ENCODE measurements at regions not wholly inside any gene's neighbourhood (a gene's known extent, or its start where the extent isn't known, plus 50 kb on each side); places are given as distances from the start of the nearest gene placed in this dataset.

DNA sequence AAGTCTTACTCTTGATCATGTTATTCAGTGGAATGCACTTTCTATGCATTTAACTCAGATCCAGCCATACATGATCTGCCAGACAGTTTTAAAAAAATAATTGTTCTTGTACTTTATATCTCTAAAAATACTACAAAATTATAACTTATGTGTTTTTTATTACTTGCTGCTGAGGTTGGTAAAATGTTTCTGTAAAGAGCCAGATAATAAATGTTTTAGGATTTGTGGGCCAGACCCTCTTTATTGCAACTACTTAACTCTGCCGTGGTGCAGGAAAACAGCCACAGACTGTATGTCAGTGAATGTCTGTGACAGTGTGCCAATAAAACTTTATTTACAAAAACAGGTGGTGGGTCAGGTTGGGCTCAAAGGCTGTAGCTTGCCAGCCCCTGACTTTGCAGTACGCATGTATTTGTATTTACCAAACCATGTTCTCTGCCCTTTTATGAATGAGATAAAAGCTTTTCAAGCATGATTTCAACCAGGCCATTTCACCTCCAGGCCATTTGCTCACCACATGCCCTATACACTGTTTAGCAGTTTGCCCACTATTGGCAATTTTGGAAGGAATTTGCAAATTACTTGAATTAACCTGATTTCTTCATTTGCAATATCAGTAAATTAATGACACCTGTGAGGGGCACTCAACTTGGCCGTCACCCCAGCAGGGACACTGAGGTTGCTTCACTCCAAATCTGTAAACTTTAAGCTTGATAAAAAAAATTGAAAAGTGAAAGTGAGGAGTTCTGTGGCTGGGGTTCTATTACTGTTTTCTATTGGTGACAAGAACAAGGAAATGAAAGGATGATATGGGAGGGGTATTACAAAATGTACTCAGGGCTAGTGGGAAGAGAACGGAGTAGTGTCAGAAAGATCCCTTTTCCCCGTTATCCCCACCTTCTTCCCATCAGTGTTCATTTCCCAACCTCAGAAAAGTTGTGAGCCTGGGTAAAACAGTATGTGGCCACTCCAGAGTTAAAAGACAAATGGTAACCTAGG is 133.4 kb downstream of the CEBPB start:
- no peak overlapping the region for H3K27ac ChIP-seq (ENCODE audit: extremely low read depth, low read depth, low read length)
- H3K79me2 ChIP-seq (ENCODE audit: control insufficient read depth, insufficient read depth, low read length), result no peaks in the 10 kb centered on the region
- no peak for FAIRE-seq
- intact Hi-C loops (cut with micrococcal nuclease) (no loop called here), in situ Hi-C loops (cut with MboI) (no loop called here)
- H3K9me3 ChIP-seq (replicated peaks; ENCODE audit: control insufficient read depth, insufficient read depth, low read depth, low read length), result peaks cover 8% of the 10 kb centered on the region
- H2AFZ ChIP-seq (ENCODE audit: low read depth, low read length), result no peak overlapping the region
- ChIA-PET POLR2A (no interaction called here), CTCF (ENCODE audit: low intra/inter-chr PET ratio) (no interaction called here)
- H3K4me1 ChIP-seq (replicated peaks in 1 of 2; ENCODE audit: control insufficient read depth in 2 of 2, insufficient read depth in 2 of 2, low read length in 2 of 2), result peaks cover 19 to 20% of the 10 kb centered on the region in 2 experiments
- BruUV-seq (replicated peaks), result no TSS peak
- H3K4me3 ChIP-seq, result no peak overlapping the region
- H3K36me3 ChIP-seq (ENCODE audit: control insufficient read depth, insufficient read depth, low read length), result no peaks in the 10 kb centered on the region
- no peak for ATAC-seq
- H4K20me1 ChIP-seq (replicated peaks; ENCODE audit: control insufficient read depth, insufficient read depth, low read length), result no peaks in the 10 kb centered on the region
- TF ChIP-seq POLR2B (IDR thresholded peaks at IDR 0.05; ENCODE audit: low read depth, partially characterized antibody), result no peak
- TF ChIP-seq, protein P1, sequence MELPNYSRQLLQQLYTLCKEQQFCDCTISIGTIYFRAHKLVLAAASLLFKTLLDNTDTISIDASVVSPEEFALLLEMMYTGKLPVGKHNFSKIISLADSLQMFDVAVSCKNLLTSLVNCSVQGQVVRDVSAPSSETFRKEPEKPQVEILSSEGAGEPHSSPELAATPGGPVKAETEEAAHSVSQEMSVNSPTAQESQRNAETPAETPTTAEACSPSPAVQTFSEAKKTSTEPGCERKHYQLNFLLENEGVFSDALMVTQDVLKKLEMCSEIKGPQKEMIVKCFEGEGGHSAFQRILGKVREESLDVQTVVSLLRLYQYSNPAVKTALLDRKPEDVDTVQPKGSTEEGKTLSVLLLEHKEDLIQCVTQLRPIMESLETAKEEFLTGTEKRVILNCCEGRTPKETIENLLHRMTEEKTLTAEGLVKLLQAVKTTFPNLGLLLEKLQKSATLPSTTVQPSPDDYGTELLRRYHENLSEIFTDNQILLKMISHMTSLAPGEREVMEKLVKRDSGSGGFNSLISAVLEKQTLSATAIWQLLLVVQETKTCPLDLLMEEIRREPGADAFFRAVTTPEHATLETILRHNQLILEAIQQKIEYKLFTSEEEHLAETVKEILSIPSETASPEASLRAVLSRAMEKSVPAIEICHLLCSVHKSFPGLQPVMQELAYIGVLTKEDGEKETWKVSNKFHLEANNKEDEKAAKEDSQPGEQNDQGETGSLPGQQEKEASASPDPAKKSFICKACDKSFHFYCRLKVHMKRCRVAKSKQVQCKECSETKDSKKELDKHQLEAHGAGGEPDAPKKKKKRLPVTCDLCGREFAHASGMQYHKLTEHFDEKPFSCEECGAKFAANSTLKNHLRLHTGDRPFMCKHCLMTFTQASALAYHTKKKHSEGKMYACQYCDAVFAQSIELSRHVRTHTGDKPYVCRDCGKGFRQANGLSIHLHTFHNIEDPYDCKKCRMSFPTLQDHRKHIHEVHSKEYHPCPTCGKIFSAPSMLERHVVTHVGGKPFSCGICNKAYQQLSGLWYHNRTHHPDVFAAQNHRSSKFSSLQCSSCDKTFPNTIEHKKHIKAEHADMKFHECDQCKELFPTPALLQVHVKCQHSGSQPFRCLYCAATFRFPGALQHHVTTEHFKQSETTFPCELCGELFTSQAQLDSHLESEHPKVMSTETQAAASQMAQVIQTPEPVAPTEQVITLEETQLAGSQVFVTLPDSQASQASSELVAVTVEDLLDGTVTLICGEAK (IDR thresholded peaks at IDR 0.05), result peak; percentile 98
- TF ChIP-seq, protein P1 (CRISPR knock-in tag; IDR thresholded peaks at IDR 0.05), result peak; percentile 98
- WGBS (ENCODE audit: insufficient coverage, low coverage, missing lambda C conversion rate), result 45% methylated on average over 5 of the region's 5 CpGs
- DNase-seq (ENCODE audit: extremely low read depth in 1 of 4, low spot score in 3 of 4), result no peak
- H3K9me1 ChIP-seq (ENCODE audit: control insufficient read depth, insufficient read depth, low read length), result no peaks in the 10 kb centered on the region
- no peak overlapping the region for H3K4me2 ChIP-seq (ENCODE audit: insufficient read depth, low read length)
- H3K9ac ChIP-seq (ENCODE audit: insufficient read depth in 1 of 2, low read depth in 2 of 2, low read length in 2 of 2), result no peak overlapping the region
- no peaks in the 10 kb centered on the region for H3K27me3 ChIP-seq (ENCODE audit: control insufficient read depth in 2 of 2, insufficient read depth in 2 of 2, low read length in 2 of 2)

Data from K562 (cell line).